Stimulated activated CD8-positive, alpha-beta memory T cell treated with anti-CD3 and anti-CD28 coated beads, Interleukin-4, amount 100 ng/mL, for 1 hour (primary cell): ENCODE measurements at regions not wholly inside any gene's neighbourhood (a gene's known extent, or its start where the extent isn't known, plus 50 kb on each side); places are given as distances from the start of the nearest gene placed in this dataset.
"Not testable (repeated sequence)": the region's sequence is repeated elsewhere in the genome, so short reads cannot be mapped to it uniquely, and the experiment has no call there.

ENCODE experiments used
- DNase-seq, 2 donors: peaks; one replicate each; pipeline ENCODE4 v3.0.0-alpha.2; 2020; ENCODE audit warnings: low read depth in 2 of 2, low spot score in 1 of 2

GRCh38 chr9:29628856-29629255, 2055.6 kb upstream of the C9orf72 start:
- DNase-seq: not testable (repeated sequence)

- no peak for DNase-seq
Observed at GRCh38 chr9:29637471-29638237, 2064.4 kb upstream of the C9orf72 start.

GRCh38 chr9:29640507-29640906, 2067.2 kb upstream of the C9orf72 start:
- no peak for DNase-seq

- DNase-seq: no peak
Observed at GRCh38 chr9:29644514-29644913, 2071.2 kb upstream of the C9orf72 start.

GRCh38 chr9:29647451-29647850, 2074.2 kb upstream of the C9orf72 start:
- DNase-seq: no peak

DNA sequence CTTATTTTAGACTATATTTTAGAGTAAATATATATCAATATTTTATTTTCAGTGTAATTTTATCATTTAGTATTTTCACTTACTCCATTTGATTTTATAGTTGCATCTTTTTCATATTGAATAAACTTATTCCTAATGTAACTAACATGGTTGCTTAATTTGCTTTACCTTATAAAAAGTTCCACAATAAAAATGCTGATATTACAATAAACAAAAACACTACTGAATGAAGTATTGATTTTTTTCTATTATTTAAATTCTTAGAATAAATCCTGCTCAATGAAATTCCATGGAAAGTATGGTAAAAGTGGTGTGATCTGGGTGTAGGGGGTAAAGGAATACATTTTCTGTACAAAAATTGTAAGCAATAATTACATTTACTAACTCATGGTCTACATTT, 2074.9 kb upstream of the C9orf72 start:
- no peak for DNase-seq

GRCh38 chr9:29648601-29649000, 2075.3 kb upstream of the C9orf72 start:
- no peak for DNase-seq

- DNase-seq: no peak
Observed at GRCh38 chr9:29656641-29657406, 2083.5 kb upstream of the C9orf72 start.

GRCh38 chr9:29657821-29658220, 2084.5 kb upstream of the C9orf72 start:
- no peak for DNase-seq

DNA sequence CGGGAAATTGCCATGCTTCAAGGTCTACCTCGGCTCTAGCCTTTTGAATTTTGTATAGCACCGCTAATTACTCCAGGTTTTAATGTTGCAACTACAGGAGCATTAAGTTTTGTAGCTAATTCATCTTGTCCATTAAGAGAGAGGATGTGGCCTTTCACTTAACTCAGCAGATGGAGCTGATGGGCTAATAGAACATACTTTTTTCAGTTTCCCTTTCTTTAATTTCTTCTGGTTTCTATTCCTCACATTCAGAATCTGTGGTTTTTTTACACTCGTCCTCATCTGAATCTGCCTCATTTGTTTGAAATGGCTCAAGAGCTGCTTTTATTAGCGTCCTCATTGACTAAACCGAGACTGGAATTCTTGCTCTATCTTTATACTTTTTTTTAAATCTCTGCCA, 2085.7 kb upstream of the C9orf72 start:
- DNase-seq: no peak

GRCh38 chr9:29659736-29660135, 2086.5 kb upstream of the C9orf72 start:
- DNase-seq: no peak

DNA sequence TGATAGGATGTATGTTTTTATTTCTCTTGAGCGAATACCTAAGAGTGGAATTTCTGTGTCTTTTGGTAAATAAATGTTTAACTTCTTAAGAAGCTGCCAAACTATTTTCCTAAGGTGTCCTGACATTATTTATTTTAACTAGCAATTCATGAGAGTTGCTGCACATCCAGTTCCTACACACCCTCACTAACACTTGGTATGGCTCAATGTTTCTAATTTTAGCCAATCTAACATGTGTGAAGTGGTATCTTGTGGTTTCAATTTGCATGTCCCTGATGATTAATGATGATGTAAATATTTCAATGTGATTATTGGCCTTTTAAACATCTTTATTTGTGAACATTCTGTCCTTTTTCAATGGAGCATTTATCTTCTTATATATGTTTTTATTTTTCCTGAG, 2095.5 kb upstream of the C9orf72 start:
- no peak for DNase-seq

- DNase-seq: no peak
Observed at GRCh38 chr9:29669613-29670012, 2096.3 kb upstream of the C9orf72 start.

GRCh38 chr9:29685531-29685930, 2112.2 kb upstream of the C9orf72 start:
- DNase-seq: no peak

GRCh38 chr9:29691145-29691544, 2117.9 kb upstream of the C9orf72 start:
- DNase-seq: no peak

GRCh38 chr9:29691758-29692407, 2118.6 kb upstream of the C9orf72 start:
- no peak for DNase-seq

DNA sequence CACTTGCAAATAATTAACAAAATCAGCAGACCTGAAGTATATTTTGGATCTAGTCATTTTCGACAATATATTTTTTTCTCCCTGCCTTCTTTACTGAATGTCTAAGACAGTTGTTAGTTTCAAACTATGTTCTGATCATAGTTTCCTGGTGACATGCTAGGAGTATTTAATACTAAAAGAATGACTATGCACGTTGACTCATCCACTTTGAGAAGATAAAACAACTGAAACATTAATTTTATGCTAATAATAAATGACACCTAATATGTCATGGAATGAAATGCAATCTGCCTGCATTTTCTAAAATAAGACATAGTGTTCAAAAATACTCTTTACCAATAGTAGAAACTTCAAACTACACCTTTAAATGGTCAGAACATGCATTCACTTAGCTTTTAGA, 2123.7 kb upstream of the C9orf72 start:
- DNase-seq: no peak

- no peak for DNase-seq
Observed at GRCh38 chr9:29701559-29701958, 2128.3 kb upstream of the C9orf72 start.

DNA sequence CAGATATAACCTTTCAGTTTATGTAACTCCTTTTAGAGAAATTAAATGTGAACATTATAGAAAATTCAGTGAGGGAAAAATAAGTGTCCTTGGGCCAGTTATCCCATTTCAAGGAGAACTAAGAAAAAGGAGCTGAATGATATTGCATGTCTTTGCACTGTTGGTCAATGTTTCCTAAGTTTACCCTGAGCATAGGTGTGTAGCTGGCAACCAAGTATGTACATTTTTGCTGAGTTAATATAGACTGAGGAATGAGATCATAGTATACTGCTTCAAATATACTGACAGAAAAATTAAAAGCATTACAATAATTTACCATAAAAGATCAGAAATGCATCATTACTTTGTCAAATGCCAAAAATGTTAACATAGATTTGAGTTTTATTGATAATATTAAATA, 2128.7 kb upstream of the C9orf72 start:
- DNase-seq: no peak

DNA sequence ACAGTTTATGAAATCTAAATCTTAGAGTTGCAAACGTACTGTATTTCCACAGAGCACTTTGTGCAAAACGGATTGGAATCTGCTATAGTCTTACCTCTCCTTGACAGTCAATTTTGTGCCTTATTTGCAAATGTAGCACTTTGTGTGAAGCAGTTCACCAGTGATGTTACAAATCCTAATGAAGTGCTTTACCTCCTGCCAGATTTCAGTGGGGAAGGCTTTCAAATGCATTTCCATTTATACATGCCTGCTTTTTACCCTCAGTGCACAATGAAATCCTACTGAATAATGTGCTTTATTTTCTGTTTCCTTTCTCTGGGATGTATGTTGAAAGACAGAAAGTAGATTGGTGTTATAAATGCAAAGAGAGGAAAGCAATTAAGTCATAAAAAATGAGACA, 2141.6 kb upstream of the C9orf72 start:
- DNase-seq: no peak

GRCh38 chr9:29717631-29718030, 2144.3 kb upstream of the C9orf72 start:
- no peak for DNase-seq

- DNase-seq: no peak
Observed at GRCh38 chr9:29730163-29730562, 2156.9 kb upstream of the C9orf72 start.
